Skin epidermis (tissue), 12 donors: ENCODE measurements at regions not wholly inside any gene's neighbourhood (a gene's known extent, or its start where the extent isn't known, plus 50 kb on each side); places are given as distances from the start of the nearest gene placed in this dataset.

Experiments used
- H3K27ac ChIP-seq, 21 experiments: fragments of 200-600 bp; sonication (generic) in 11 of 21; one replicate each; pipeline ENCODE4 v1.5.0; 2020; ENCODE audit warnings: mild to moderate bottlenecking in 3 of 21, inconsistent platforms in 2 of 21, moderate library complexity in 2 of 21
- H3K4me3 ChIP-seq, 7 experiments: fragments of 200-600 bp; sonication (generic) in 2 of 7; one replicate each; pipeline ENCODE4 v1.5.0; 2020; ENCODE audit warnings: inconsistent platforms in 2 of 7, mild to moderate bottlenecking in 2 of 7, moderate library complexity in 1 of 7

DNA sequence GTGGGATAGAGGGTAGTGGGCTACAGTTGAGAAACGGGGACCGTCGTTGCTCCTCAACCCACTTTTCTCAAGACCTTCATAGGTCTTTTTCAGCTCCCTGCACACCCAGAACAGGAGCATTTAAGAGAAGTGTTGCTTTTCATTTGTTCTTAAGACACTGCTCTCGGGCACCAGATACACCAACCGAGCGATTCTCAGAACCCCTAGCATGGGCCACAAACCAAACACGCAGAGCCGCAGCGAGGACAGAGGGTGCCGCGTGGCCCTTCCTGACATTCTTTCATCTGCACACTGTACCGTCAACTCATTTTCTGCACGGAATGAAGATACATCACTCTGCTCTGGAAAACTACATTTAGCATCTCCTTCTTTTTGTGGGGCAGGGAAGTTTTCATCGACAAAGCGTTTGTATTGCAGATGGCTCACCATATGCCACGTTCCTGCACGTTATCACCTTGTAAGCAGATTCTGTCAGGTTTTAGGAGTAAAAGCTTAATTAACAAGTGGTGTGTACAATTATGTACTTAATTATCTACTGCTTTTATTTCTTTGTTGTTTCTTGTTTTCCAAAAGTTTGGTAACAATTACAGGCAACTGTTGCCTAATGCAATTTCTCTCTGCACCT lies 70.4 kb upstream of the MLN start:
- H3K27ac ChIP-seq: no peak overlapping the region
- no peak overlapping the region for H3K4me3 ChIP-seq

DNA sequence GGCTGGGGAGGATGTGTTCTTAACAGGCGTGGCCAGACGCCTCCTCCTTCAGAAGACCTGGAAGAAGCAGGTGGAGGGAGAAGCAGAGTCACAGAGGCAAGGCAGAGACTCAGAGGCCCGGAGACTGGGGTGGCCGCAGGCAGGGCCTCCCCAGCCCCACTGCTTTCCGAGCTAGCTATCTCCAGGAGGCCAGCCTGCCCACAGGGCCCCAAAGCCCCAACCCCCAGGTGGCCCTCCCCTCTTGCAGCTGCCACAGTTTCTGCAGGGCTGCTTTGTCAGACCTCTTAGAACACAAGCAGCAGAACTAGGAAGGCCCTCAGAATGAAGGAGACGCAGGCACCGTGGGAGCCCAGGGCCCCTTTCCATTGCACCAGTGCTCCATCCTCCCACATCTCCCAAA lies 69.0 kb upstream of the MLN start:
- Histone ChIP-seq H3K4me3 (no peak overlapping the region), H3K27ac (no peak overlapping the region)

DNA sequence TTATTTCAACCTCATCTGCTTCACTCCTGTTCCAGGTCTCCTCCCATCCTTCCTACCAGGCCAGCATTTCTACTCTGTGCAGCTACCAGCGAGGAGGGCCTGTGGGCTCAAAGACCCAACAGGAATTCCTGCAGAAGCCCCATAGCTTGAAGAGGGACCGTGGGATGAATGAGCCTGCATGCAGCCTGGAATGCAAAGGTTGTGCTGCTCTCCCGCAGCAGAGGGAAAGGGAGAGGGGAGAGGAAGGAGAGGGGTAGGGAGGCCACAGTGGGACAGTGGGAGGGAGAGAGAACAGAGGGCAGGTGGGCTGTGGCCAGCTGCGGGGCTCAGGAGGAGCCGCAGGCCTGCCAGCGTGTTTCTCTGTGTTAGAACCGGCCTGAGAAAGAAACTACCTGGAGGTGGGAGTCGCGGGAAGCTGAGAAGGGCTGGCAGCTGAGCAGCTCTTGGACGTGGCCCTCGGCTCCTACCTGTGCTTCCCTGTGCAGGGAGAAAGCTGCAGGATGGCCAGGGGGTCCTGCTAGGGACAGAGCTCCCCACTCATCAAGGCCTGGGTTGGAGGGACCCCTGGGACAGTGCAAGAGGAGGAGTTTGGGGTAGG lies 66.1 kb upstream of the MLN start:
- Histone ChIP-seq H3K4me3 (no peak overlapping the region), H3K27ac (no peak overlapping the region)

DNA sequence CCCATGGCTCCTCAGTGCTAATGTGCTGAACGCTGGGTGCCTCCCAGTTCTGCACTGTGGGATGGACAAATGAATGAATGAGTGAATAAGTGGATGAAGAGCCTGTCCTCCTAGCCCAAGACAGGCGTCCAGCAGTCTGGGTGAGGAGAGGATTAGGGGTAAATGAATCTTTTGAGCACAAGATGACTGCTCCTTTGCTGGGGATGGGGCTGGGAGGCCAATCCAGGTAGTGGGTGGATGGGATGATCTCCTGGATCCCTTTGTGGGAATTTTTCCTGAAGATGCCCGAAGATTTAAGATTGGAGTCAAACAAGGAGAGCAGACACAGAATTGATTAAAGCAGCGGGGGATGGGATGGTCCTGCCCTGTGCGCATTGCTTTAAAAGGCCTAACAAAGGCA lies 65.3 kb upstream of the MLN start:
- Histone ChIP-seq H3K27ac (no peak overlapping the region), H3K4me3 (no peak overlapping the region)

DNA sequence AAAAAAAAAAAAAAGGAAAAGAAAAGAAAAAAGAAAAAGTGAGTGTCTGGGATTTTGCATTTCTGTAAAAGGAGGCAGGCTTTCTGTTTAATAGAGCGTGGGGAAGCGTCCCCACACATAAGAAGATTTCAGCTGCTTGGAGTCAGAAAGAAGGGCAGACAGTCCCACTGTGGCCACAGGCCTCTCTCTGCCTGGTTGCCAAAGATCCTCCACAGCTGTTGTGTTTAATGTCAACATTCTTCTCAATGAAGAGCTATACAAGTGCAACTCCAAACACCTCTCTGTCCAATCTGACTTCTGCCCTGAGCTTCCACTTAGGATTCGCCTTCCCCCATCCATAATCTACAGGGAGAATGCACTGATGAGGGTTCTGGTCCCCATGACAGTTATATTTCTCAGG lies 64.3 kb upstream of the MLN start:
- H3K27ac ChIP-seq: no peak overlapping the region

DNA sequence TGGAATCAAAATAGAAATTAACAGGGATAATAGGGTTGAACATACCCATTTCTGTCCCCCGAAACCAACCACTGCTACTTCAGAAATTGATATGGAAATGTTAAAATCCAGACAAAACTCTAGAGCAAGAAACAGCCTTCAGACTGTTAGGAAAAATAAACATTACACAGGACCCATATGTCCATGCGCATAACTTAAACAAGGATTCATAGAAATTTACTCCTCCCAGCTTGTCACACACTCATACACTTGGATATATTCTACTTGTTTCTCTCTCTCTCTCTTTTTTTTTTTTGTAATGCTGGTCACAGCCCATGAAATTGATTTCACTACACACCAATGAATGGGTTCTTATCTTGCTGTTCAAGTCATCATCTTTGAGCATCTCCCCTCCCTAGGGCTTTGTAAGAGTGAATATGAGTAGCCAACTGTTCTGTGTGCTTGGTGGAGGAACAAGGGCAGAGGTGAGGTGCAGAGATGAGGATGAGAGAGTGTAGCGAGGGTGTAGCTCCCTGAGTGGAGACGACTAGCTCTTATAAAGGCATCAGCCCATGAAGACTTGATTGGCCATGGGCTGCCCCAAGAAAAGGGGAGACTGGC lies 61.8 kb upstream of the MLN start:
- no peak overlapping the region for H3K4me3 ChIP-seq
- no peak overlapping the region for H3K27ac ChIP-seq

More for the DNA sequence above, 64.3 kb upstream of the MLN start:
- no peak overlapping the region for H3K4me3 ChIP-seq

DNA sequence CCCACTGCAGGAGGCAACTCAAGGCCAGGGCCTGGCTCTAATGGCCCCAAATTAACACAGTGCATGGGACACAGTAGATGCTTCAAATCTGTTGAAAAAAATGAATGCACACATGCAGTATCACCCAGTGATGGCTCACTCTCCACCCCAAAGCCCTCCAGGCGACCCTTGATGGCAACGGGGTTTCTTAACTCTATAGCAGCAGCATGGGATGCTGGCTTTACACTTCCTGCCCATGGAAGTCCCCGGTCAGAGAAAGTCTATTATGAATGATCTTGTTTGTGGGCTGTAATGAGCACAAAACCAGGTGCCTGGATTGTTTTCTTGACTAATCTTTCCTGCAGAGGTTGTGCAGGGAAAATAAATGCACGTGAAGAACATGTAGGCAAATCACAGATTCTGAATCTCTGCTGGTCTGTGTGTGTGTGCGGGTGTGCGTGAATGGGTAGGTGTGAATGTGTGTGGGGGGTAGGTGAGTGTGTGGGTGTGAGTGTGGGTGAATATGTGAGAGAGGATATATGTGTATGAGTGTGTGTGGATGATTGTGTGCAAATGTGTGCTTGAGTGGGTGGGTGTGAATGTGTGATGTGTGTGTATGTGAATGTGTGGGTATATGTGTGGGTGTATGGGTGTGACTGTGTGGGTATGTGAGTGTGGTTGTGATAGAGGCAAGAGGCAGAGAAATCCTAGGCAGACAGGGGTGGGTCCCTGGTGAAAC lies 60.1 kb upstream of the MLN start:
- Histone ChIP-seq H3K4me3 (no peak overlapping the region), H3K27ac (no peak overlapping the region)

DNA sequence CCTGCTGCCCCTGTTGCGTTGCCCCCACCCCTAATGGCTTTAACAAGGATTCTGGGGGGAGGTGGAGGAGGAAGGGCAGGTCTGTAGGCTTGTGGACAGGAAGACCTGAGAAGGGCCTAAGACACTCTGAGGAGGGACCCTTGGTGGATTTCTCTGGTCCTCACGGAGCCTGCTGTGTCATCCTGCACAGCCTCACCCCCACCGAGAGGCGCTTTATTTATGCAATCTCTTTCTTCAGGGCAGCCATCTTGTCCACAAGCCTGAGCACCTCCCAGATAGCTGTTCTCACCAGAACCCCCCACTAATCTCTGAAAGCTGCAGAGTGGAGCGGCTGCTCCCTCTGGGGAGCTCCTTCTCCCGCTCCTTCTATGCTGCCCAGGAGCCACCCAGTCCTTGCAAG lies 59.3 kb upstream of the MLN start:
- Histone ChIP-seq H3K27ac (no peak overlapping the region), H3K4me3 (no peak overlapping the region)

DNA sequence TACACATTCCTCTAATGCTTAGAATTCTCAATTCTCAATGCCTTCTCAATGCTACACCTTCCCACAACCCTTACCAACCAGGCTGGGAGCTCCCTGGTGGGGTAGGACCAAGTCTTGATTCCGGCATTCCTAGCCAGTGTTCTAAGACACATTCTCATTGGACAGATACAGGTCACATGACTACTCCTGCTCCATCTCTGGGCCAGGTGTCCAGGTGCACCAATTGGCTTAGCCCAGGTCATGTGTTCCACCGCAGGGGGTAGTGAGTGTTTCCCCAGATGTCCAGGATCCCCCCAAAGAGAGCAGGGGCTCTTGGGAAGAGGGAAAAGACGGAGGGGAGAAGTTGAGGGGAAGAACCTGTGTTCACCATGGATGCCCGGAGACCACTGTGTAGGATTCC lies 58.7 kb upstream of the MLN start:
- H3K27ac ChIP-seq: no peak overlapping the region
- H3K4me3 ChIP-seq: no peak overlapping the region

DNA sequence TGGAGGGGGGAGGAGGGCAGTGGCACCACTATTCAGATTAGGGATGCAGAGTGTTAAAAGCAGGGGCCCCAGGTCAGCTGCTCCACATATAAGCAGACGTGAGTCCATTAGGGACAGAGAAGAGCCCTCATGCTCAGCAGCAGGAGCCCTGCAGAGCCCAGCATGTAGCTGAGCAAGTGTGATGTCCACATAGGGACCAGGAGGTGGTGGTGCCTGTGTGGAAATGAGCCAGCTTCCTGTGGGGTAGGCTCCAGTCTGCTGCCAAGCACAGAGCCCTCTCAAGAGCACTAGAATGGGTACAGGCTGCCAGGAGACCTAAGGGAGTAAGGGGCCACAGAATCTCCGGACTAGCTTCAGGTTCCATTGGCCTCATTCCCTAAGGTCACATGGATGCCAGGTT lies 57.9 kb upstream of the MLN start:
- Histone ChIP-seq H3K27ac (no peak overlapping the region), H3K4me3 (no peak overlapping the region)

DNA sequence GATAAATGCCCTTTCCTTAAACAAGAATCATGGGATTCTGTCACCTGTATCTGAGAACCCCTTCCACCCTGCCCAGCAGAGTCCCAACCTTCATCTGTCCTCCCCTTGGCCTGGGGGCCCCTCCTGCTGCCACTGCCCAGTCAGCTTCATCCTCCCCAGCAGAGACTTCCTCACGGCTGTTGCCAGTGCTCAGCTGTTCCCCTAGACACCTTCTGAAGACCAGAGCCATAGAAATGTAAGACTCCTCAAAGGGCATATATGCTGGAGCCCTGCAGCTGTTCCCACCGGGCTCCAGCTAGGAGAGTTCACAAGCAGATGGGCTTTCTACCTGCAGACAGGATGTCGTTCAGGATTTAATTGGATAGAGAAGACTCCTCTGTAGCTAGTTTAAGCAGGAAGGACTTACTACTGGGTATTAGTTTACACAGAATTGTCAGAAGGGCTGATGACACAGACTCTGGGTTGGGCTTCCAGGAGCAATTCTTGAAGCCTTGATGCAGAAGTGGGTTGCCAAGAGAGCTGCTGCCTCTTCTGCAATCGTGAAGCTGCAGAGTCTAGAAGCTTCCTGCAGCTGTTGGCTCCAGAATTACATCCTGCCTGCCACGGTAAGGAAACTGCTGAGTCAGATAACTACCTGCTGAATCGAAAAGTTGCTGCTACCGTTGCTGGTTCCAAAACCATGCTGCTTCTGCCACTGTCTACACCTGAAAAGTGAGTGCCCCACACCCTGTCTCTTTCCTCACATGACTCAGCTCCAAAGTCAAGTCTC lies 57.1 kb upstream of the MLN start:
- Histone ChIP-seq H3K4me3 (no peak overlapping the region), H3K27ac (peak overlapping the region in 1 of 21 experiments; percentile 14)

DNA sequence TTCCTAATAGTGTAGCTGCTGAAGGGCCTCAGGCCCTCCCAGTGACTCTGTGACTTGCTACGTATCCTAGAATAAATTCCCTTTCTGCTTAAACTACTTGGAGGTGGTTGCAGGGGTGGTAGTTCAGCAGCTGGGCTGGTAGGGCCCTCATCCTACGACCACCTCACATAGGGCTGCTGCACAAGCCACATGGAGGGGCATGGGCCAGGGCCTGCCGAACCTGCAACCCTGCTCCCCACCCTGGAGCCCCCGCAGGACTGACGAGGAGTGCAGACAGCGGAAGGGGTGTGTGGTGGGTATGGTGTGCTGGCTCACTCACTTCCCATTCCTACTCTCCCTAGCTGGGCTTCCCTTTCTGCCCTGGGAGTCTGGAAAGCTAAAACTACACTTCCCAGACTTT lies 56.2 kb upstream of the MLN start:
- H3K4me3 ChIP-seq: no peak overlapping the region
- no peak overlapping the region for H3K27ac ChIP-seq

DNA sequence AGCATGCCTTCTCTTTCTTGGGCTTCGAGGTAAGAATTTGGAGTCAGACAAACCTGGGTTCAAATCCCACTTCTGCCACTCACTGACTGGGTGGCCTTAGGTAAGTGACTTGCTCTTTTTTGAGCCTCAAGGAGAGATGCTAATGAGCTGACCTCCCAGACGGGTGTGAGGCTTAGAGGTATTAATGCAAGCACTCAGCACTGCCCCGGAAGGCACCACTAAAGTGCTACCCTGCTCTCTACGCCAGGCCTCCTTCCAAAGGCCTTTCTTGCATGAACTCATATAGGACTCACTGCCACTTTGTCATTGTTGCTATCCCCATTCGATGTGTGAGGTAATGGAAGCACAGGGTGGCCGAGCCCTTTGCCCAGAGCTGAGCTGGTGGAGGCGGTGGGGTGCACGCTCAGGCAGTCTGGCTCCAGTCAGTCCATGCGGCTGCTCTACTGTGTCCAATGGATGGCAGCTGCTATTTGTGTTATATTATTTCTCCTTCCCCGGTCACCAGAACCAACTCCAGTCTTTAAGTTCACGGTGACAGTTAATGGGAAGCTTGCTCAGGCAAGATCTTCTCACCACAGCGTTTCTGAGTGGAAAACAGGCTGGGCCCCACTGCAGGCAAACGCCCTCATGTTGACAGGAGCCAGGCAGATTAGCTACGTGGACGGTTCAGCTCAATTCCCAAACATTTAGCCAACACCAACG lies 55.2 kb upstream of the MLN start:
- Histone ChIP-seq H3K4me3 (no peak overlapping the region), H3K27ac (no peak overlapping the region)

DNA sequence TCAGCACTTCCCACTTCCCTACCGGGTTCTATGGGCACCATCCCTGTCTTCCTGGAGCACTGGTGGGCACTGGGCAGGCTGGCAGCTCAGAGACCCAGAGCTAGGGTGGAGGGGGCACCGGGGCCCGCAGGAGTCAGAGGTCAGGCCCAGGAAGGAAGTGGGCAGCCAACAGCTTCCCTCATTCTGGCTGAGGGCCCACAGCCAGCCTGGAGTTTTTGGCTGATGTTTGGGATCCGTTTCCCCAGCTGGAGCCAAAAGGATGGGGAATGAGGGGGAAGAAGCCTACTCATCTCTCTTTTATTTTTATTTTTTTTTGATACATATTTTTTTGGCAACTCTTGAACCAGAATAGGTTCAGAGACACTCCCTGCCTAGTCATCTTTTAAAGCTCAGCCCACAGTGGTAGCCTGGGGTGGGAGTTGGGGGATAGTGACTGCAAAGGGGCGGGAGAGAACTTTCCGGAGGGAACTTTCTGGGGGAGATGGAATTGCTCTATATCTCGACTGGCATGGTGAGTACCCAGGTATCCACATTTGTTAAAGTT lies 54.2 kb upstream of the MLN start:
- Histone ChIP-seq H3K27ac (no peak overlapping the region), H3K4me3 (no peak overlapping the region)

DNA sequence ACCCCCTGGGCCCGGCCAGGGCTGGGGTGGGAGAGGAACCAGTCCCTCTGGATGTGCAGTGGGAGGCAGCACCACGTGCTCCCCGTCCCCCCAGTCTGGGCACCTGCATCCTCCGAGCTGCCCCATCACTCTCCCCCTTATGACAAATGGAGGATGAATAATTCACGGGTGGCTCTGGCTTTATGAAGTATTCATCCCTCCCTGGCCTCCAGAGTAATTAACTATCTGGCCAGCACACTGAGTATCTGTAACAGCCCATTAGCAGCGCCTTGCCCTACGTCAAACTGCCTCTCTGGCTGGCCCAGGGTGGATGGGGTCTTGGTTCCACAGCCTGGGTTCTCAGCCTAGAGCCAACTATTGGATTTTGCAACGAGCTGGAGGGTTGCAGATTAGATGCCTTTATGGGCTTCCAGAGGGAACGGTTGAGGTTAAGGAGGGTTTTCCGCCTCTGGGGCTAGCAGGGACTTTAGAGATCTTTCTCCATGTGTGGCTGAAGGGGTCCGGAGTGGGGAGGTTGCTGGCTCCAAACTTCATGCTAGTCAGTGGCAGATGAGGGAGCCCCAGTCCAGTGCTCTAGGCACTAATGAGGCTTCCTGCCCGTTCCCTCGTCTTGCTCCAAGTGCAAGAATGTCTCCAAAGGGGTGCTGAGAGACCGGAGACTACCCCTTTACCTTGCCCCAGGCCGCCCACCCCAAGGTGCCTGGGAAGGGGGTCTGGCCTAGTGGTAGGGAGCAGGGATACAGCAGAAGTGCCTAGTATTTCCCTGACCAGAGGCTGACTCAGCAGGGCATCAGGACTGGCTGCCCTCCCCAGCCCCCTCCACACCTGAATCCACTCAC lies 53.5 kb upstream of the MLN start:
- no peak overlapping the region for H3K4me3 ChIP-seq
- H3K27ac ChIP-seq: no peak overlapping the region

DNA sequence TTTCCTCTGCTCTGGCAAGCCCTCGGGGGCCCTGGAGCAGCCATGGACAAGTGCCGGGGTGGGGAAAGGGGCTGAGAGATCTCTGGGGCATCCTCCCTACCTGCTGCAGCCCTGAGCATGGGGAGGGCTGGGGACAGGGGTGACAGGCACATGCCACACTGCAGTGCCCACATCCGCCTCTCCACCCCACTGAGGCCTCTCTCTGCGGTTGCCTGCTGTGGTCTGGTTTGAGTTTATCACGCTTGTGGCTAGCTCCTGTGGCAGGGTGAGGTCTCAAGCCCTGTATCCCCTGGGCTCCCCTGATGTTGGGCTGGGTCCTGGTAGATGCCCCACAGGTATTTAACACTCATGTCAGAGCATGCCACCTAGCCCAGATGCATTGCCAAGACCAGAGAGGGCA lies 52.9 kb upstream of the MLN start:
- H3K27ac ChIP-seq: no peak overlapping the region
- no peak overlapping the region for H3K4me3 ChIP-seq

DNA sequence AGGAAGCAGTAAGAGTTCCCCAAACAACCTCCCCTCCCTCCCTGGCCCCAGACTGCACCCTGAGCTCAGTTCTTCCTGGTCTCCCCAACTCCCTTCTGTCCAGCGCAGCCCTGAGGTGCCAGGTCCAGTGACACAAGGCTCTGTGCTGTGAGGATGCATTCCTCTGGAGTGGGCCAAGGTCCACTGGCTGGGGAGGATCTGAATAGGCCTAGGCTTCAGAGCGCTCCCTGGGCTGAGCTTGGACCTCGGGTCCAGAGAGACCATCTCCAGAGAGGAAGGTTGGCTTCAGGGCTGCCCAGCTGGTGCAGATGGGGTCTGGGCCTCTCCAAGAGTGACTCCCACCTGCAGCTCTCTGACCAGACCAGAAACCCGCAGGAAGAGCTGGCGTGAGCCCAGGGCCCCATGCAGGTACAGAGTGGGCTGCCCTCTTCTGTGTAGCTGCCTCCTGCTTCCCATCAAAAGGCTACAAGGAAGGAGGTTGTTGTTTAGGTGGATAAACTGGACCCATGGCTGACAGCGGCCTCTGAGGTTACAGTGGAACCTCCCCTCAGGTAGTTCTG lies 52.3 kb upstream of the MLN start:
- H3K4me3 ChIP-seq: no peak overlapping the region
- no peak overlapping the region for H3K27ac ChIP-seq

DNA sequence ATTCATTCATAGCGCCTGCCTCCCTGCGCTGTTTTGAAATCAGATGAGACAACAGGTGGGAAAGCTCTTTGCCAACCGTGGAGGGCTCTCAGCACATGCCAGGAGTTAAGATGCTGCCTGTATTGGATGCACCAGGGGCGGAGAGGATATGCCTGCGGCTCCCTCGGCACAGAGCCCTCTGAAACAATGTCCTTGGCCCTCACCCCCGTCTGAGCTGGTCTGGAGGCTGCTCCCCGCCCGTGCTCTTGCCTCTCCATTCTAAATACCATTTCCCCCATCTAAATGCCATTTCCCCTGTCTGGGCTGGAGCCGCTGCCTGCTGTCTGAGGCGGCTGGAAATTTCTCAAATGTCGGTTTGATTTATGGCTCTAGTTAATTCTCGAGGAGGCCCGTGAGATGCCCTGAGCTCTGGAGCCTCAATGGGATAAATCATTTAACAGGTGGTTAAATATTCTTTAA lies 50.8 kb upstream of the MLN start:
- H3K27ac ChIP-seq: no peak overlapping the region

More for the DNA sequence above, 50.8 kb upstream of the MLN start:
- no peak overlapping the region for H3K4me3 ChIP-seq
